ENCODE measurements at regions not wholly inside any gene's neighbourhood (a gene's known extent, or its start where the extent isn't known, plus 50 kb on each side); places are given as distances from the start of the nearest gene placed in this dataset.

DNA sequence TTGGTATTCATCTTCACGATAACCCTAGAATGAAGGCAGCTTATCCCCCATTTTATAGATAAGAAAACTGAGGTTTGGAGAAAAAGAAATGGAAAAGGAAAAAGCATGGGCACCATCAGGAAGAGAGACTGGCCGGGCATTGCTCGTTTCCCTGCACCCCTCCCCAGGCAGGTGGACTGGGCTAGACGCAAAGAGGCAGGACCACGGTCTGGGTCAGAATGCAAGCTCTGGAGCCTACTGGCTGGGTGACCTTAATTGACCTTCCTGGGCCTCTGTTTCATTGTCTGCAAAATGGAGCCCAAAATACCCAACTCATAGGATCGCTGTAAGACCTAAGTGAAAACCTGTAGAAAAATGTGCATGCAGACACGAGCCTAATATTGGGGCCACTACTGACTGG, 135.3 kb upstream of the GLI2 start:
- TF ChIP-seq POLR2AphosphoS5 (IDR thresholded peaks at IDR 0.05) (no peak), POLR2A (IDR thresholded peaks at IDR 0.05) (no peak)
- TF ChIP-seq, protein P1, sequence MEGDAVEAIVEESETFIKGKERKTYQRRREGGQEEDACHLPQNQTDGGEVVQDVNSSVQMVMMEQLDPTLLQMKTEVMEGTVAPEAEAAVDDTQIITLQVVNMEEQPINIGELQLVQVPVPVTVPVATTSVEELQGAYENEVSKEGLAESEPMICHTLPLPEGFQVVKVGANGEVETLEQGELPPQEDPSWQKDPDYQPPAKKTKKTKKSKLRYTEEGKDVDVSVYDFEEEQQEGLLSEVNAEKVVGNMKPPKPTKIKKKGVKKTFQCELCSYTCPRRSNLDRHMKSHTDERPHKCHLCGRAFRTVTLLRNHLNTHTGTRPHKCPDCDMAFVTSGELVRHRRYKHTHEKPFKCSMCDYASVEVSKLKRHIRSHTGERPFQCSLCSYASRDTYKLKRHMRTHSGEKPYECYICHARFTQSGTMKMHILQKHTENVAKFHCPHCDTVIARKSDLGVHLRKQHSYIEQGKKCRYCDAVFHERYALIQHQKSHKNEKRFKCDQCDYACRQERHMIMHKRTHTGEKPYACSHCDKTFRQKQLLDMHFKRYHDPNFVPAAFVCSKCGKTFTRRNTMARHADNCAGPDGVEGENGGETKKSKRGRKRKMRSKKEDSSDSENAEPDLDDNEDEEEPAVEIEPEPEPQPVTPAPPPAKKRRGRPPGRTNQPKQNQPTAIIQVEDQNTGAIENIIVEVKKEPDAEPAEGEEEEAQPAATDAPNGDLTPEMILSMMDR (IDR thresholded peaks at IDR 0.05), result no peak
- H3K4me3 ChIP-seq, result no peak overlapping the region
- no peaks in the 10 kb centered on the region for H3K36me3 ChIP-seq
- 96% methylated on average over 7 of the region's 7 CpGs for WGBS
- H3K27me3 ChIP-seq (replicated peaks; ENCODE audit: insufficient read depth), result no peaks in the 10 kb centered on the region
- no peak for DNase-seq (ENCODE audit: low spot score)
- no peaks in the 10 kb centered on the region for H3K9me3 ChIP-seq
- H3K27ac ChIP-seq, result no peak overlapping the region
- H3K4me1 ChIP-seq (replicated peaks), result peaks cover 5% of the 10 kb centered on the region
- intact Hi-C loops (cut with DNase I), result no loop called here

DNA sequence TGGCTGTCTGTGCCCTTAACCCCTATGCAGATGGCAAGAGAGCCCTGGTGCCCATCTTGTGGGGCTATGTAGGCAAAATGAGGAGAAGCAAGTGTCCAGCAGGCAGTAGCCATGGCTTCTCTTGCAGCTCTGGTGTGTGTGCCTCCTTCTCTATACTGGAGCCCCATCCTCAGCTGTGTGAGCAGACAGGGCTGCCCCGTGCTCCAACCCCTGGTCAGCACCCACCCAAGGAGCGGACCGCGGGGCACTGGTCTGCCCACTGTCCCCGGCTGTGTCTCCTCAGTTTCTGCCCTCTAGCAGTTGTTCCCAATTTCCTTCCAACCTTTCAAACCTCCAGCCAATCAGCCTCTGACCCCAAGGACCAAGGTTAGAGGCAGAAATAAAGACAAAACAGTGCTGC, 134.9 kb upstream of the GLI2 start:
- Histone ChIP-seq H3K4me3 (no peak overlapping the region), H3K36me3 (no peaks in the 10 kb centered on the region), H3K27me3 (replicated peaks; ENCODE audit: insufficient read depth) (no peaks in the 10 kb centered on the region), H3K27ac (no peak overlapping the region), H3K4me1 (replicated peaks) (peaks cover 5% of the 10 kb centered on the region), H3K9me3 (no peaks in the 10 kb centered on the region)
- whole genome bisulfite sequencing, result 88% methylated on average over 2 of the region's 5 CpGs
- no peak for DNase-seq (ENCODE audit: low spot score)
- TF ChIP-seq POLR2AphosphoS5 (IDR thresholded peaks at IDR 0.05) (no peak), POLR2A (IDR thresholded peaks at IDR 0.05) (no peak)
- TF ChIP-seq, protein P1 (IDR thresholded peaks at IDR 0.05), result no peak
- intact Hi-C loops (cut with DNase I), result no loop called here

DNA sequence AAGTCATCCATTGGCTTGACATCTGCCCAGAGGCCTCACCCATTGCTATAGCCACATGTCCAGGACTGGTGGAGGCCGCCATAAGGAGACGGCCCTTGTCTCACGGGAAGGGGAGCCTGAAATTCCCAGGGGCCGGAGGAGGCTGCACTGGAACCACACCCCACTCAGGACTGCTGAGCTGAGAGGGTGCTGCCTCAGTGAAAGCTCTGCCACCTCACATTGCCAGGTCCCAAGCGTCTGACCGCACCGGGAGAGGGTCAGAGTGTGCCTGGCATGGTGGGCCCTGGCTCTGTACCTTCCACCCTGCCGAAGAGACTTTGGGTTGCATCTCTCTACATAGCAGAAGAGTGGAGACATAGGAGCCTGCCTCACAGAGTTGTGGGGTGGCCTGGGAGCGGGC, 134.1 kb upstream of the GLI2 start:
- Histone ChIP-seq H3K4me3 (no peak overlapping the region), H3K27ac (no peak overlapping the region), H3K9me3 (no peaks in the 10 kb centered on the region), H3K4me1 (replicated peaks) (peaks cover 1% of the 10 kb centered on the region), H3K36me3 (no peaks in the 10 kb centered on the region), H3K27me3 (replicated peaks; ENCODE audit: insufficient read depth) (no peaks in the 10 kb centered on the region)
- no peak for TF ChIP-seq POLR2AphosphoS5 (IDR thresholded peaks at IDR 0.05)
- TF ChIP-seq POLR2A (IDR thresholded peaks at IDR 0.05), result no peak
- TF ChIP-seq, protein P1 (IDR thresholded peaks at IDR 0.05), result no peak
- no peak for DNase-seq (ENCODE audit: low spot score)
- intact Hi-C loops (cut with DNase I), result no loop called here
- 94% methylated on average over 9 of the region's 9 CpGs for WGBS

GRCh38 chr2:120602251-120602650, 133.4 kb upstream of the GLI2 start:
- H3K4me3 ChIP-seq, result no peak overlapping the region
- H3K4me1 ChIP-seq (replicated peaks), result no peaks in the 10 kb centered on the region
- no peaks in the 10 kb centered on the region for H3K9me3 ChIP-seq
- H3K27me3 ChIP-seq (replicated peaks; ENCODE audit: insufficient read depth), result no peaks in the 10 kb centered on the region
- intact Hi-C loops (cut with DNase I), result no loop called here
- H3K27ac ChIP-seq, result no peak overlapping the region
- no peaks in the 10 kb centered on the region for H3K36me3 ChIP-seq
- no peak for TF ChIP-seq POLR2A (IDR thresholded peaks at IDR 0.05)
- TF ChIP-seq POLR2AphosphoS5 (IDR thresholded peaks at IDR 0.05), result no peak
- TF ChIP-seq, protein P1 (IDR thresholded peaks at IDR 0.05), result no peak
- 90% methylated on average over 7 of the region's 7 CpGs for WGBS
- DNase-seq (ENCODE audit: low spot score), result no peak

GRCh38 chr2:120604767-120605166, 130.9 kb upstream of the GLI2 start:
- Histone ChIP-seq H3K36me3 (no peaks in the 10 kb centered on the region), H3K4me1 (replicated peaks) (no peaks in the 10 kb centered on the region), H3K27ac (no peak overlapping the region), H3K4me3 (no peak overlapping the region), H3K27me3 (replicated peaks; ENCODE audit: insufficient read depth) (no peaks in the 10 kb centered on the region), H3K9me3 (no peaks in the 10 kb centered on the region)
- DNase-seq (ENCODE audit: low spot score), result no peak
- intact Hi-C loops (cut with DNase I), result no loop called here
- 94% methylated on average over 6 of the region's 6 CpGs for WGBS
- TF ChIP-seq POLR2A (IDR thresholded peaks at IDR 0.05), result no peak
- TF ChIP-seq, protein P1 (IDR thresholded peaks at IDR 0.05), result no peak
- TF ChIP-seq POLR2AphosphoS5 (IDR thresholded peaks at IDR 0.05), result no peak
